Right renal pelvis (tissue), 4 donors: ENCODE measurements at regions not wholly inside any gene's neighbourhood (a gene's known extent, or its start where the extent isn't known, plus 50 kb on each side); places are given as distances from the start of the nearest gene placed in this dataset.

Experiments used
- DNase-seq, 4 donors: peaks; one replicate each; pipeline ENCODE4 v3.0.0-alpha.2; 2013; ENCODE audit warnings: low read depth in 4 of 4, low spot score in 3 of 4, missing footprints in 1 of 4

DNA sequence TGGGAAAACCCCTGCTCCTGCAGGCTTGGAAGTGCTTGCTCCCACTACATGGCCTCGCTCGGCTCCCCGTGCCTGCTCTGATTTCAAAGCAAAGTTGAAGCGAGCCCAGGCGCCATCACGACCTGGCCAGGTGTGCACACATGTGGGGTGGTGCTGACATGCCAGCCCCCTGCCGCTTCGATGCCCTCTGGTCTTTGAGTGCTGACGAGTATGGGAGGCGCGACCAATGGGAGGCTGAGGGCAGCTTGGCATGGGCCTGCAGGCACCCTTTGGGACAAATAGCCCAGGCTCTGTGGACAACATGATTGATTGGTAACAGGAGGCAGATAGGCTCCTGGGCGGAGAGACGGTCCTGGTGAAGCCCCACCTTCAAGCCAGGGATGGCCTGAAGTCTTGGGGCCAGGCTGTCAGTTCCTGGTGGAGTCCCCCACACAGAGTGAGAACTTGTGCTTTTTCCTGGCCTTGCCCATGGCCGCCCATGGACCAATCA, 252.4 kb upstream of the SEMA3A start:
- DNase-seq = no peak

DNA sequence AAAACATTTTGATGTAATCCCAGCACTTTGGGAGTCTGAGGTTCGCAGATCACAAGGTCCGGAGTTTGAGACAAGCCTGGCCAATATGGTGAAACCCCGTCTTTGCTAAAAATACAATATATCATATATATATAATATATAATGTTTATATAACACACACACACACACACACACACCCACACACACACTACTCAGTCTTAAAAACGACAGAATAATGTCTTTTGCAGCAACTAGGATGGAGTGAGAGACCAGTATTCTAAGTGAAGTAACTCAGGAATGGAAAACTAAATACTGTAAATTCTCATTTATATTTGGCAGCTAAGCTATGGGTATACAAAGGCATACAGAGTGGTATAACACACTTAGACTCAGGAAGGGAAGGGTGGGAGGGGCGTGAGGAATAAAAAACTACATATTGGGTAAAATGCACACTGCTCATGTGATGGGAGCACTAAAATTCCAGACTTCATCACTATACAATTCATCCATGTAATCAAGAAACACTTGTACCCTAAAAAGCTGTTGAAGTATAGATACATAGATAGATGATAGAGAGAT, 231.2 kb upstream of the SEMA3A start:
- DNase-seq = no peak

DNA sequence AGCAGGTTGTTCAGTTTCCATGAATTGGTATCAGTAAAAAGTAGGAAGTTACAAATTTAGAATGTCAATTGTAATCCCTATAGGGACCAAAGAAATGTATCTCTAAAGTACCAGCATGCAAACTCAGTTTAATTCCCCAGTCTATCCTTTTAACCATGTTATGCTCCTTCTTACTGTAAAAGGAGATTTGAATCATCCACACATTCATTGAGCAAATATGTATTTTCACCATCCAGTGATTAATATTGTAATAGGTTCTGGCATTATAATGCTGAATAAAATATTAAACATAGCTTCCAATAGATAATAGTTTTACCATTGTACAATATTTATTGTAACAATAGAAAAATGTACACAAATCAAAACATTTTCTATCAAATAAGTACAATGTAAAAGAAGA, 228.2 kb upstream of the SEMA3A start:
- DNase-seq = no peak

DNA sequence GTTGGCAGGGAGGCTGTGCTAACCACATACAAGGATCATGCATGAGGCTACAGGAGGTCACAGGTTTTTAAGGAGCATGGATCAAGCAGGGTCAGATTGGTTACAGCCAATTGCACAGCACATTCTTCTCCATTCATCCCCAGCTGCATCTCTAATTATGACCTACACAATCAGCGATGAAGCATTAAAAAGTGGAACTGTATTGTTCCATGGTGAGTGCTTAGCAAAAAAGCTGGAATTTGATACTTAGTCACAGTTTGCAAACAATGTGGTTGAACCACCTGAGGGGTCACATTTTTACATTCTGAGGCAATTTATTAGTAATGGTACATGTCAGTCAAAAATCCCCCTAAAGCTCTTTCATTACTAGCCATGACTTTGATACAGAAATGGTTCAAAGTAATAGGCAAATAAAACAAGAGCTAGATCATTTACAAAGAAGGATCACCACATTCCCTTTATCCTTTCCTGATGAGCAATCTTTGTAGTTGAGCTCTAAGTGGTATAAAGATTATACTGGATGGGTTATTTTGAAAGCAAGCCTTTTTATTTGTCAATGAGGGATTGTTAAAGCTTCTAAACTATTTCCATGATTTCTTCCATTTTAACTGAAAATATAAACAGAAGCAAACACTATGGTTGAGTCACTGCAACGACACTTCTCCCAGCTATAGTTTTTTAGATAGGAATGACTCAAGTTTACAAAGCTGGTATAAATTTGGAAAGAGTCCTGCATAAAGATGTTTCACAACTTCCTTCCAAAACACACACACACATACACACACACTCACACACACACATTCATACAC, 217.8 kb upstream of the SEMA3A start:
- DNase-seq = no peak

DNA sequence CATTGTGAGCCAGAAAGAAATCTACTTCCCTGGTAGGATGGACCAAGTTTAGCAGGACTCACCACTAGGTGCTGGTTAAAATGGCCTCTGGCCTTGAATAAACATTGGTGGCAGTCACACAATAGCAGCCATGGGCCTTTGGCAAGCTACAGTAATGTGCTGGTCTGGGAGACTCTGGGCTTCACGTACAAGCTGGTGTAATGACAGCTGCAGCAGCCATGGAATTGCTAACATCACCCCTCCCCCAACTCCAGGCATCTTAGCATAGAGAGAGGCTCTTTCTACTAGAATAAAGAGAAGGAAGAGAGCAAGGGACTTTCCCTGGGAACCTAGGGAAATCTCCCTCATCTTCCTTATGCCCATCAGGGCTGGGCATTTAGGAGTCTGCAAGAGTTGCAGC, 205.1 kb upstream of the SEMA3A start:
- DNase-seq = no peak

DNA sequence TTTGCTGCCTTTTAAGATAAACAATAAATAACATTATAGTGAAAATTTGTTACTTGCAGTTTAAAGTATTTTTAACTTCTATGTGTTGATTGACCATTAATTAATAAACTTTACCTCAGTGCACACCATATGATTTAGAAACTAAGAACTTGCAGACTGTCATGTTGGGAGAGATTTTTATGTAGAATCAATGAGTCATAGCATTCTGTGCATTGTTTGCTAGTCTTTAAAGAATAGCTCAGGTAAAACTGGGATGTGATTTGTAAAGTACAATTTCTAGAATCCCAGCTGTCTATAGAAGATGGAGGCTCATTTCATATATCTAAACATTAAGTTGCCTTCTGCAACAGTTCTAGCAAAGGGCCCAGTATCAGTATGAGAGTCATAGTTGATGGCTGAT, 199.6 kb upstream of the SEMA3A start:
- DNase-seq = no peak

DNA sequence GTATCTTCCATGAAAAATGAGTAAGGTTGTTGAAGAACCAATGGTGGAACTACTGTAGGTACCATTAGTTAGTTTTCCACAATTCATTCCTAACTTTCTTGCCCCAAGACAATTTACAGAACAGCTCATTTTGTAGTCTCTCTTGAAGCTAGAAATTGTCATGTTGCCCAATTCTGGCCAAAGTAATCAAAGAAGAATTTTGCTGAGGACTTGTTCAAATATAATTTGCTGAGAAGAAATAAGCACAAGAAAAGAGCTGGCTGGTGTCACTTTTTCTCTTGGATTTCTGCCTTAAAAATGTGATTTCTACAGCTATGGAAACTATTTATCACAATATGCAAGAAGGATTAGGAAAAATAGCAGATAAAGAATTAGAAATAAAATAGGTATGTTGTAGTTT, 199.2 kb upstream of the SEMA3A start:
- no peak for DNase-seq

DNA sequence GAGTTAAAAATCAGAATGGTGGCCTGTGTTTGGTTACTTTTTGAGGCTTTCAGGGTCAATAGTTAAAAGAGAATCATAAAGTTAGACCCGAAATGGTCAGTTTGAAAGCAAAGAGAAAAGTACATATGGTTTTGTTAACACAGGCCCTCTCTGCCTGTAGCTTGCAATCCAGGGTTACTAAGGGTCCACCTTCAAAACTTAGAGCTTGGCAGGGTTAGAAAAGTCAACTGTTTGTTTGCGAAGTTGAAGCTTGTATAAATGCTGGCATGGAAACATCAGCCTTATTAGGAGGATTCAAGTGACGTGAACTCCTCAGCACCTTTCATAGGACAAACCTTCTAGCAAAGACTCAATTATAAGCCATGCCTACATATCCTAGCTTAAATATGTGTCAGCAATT, 196.3 kb upstream of the SEMA3A start:
- no peak for DNase-seq

DNA sequence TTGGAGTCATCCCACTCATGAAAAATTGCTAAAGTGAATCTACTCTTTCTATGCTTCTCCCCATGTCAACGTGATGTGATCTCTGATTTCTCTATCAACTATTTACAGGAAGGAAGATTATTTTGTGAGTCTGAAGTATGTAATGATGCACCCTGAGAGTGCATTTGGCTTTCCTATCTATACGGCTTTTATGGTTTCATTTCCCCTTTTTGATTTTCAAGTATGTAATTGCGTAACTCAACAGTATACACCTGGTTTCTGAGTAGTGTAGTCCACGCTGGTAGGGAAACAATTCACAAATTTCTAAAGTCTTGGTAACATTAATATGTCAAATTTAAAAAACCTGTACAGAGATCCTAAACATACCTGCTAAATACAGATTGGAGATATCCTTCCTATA, 194.7 kb upstream of the SEMA3A start:
- DNase-seq = no peak

DNA sequence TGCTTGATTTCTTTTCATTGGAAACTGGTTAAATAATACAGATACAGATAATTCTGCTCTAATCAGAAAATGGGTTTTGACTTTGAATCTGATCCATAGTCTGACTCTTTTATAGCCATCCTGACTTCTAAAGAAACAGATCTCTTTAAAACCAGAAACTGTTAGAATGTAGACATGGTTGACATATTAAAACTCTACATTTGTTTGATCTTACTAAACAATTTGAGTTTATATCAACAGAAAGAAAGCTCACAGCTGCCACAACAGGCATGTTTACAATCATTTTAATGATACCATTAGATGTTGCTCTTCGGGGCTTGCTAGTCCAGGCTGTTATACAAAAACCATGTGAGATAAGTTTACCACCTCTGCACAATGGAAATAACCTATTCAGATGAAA, 193.0 kb upstream of the SEMA3A start:
- peak in 1 of 4 donors; percentile 5 for DNase-seq

DNA sequence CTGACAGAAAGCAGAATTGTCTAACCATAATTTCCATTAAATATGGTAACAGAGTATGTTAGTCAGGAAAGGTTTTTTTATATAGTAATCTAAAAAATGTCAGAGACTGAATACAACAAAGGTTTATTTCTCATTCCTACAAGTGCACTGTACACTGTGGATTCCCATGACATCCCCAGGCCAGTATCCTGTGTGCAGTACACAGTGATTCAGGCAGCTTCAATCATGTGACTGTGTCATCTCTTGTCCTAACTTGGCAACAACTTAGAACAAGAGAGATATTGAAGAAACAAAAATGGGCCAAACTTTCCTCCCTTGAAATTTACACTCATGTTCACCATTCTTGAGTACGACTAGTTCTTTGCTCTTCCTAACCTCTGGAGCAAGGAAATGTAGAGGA, 189.8 kb upstream of the SEMA3A start:
- no peak for DNase-seq

DNA sequence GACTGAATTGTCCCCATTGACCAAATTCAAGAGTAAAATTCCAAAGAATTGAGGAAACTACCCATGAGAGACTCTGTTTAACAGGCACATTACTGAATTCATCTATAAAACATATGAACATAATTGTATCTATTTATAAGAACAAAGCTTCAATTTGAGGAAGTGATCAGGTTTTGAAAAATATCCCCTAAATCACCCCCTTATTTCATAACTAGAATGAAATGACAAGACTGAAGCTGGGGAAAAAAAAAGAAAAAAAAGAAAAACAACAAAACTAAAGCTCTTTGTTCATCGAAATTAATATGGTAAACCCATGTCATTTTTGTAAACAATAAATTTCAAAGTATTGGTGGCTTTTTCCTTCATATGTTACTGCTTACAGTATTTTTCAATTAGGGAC, 184.9 kb upstream of the SEMA3A start:
- DNase-seq = no peak

DNA sequence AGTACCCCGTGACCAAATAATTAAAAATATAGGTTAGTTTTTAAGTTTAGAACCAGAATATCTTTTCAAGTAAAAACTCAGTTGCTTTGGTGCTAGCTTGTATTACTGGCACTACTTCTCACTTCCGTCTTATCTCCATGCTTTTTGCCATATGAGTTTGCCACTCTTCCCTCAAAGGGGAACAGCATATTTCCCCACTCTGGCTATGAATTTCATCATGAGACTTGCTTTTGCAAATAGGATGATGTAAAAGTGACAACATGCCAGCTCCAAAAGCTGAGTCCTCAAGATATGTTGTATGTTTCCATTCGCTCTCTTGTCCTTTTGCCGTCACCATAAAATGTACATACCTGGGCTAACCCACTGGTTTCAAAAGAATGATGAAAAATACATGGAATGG, 178.1 kb upstream of the SEMA3A start:
- no peak for DNase-seq

DNA sequence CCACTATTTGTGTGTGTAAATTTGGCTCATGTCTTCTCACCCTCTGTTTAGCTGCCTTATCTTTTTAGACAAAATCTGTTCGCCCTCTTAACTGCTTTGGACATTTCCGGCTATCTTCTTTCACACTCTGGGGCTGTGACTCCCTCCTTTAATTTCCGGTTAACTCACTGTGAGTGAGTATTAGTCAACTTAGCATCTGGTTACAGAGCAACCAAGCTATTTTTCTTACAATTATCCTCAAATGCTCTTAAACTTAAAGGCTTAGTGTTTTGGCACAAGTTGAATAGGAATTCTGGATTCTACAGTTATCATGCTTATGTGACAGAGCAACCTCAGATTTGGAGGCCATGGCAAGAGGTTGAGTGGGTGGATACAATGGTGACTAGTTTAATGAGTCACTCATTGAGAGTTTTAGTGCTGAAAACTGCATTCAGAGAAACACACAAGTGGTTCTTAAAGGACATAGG, 177.6 kb upstream of the SEMA3A start:
- no peak for DNase-seq

DNA sequence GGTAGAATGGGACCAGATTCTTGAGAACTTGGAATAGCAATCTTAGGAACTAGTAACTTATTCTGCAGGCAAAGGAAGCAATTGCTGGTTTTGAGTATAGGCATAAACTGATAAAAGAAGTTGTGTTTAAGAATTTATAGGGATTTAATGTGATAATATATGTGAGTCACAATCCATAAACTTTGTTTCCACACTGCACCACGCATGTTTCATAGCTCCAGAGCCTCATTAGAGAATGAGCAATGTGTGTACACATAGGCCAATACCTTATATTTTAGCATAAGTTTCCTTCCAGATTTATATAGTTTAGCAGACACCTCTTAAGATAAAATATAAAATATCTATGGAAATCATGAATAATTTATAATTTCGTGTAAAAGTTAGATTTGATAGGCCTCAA, 175.5 kb upstream of the SEMA3A start:
- DNase-seq = no peak

DNA sequence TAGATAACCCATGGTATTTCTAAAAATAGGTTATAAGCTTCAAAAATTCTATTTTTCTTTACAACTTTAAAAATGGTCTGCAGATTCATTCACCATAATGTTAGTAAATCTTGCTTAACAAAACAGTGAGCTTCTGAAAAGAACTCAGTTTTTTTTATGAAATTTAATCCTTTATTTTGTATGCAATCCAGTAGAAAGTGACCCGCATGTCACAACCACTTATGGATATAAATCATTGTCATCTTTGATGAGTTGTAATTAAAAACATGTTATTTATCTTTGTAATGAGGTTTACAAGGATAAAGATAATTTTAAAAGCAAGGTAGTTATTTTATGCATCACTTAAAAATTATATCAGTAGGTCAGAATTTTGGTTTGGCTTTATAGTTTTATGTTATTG, 173.5 kb upstream of the SEMA3A start:
- DNase-seq = no peak

DNA sequence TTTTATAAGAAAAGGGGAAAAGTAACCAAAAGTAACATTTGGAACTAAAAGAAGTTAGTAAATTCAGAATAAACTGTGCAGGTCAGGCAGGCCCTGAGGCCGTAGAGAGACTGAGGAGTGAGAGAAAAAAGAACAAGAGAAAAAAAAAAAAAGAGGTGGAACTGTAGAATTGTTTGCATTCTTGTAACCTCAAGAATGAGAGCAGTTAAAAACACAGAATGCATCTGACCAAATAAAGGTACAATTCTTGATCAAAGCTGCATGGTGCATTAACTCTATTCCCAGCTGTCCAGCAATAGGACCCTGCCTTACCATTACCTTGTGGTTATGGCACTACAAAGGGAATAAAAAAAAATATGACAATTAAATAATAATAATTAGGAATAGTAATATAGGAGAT, 170.1 kb upstream of the SEMA3A start:
- DNase-seq = no peak

DNA sequence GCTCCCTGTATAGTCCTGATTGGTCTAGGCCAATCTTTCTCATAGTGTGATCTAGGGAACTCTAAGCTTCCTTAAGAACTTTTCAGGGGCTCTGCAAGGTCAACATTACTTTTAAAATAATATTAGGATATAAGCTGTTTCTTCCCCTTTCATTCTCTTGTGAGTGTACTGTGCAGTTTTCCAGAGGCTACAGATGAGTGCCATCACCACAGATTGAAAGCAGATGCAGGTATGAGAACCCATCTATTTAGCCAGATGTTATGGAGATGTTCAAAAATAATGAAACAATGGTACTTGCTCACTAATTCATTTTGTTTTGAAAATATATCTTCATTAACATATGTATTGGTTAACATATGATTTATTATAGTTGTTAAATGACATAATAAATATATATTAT, 169.2 kb upstream of the SEMA3A start:
- no peak for DNase-seq

DNA sequence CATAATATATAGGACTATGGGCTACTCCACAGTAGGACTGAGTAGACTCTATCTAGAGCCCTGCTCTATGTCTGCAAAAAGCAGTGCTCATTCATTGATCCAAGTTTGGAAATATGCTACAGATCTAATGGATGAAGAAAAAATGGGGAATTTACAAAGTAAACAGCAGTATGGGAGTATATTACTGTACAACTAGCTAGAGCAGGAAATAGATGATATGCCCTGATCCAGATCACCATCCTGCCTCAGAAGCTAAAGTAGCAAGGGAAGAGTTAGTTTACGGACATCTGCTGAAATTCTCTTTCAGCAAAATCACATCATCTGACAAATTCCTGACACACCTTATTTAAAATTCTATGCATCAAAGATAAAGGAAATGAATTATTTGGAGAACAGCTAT, 168.2 kb upstream of the SEMA3A start:
- DNase-seq = no peak

DNA sequence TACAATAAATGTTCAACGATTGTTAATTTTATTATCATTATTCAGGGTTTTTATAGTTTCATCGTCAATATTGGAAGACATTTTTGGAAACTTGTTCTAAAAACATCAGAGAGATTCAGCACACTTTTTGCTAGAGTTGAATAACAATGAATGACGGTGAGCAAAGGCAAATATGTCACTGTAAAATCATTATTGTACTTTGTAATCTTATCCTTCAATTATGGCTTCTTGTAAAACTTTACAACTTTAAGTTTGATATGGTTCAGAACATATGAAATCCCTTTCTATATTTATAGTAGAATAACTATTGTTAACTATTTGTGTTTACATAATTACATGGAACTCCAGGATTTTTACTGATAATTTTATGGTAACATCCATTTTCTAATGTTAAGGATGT, 167.8 kb upstream of the SEMA3A start:
- no peak for DNase-seq

DNA sequence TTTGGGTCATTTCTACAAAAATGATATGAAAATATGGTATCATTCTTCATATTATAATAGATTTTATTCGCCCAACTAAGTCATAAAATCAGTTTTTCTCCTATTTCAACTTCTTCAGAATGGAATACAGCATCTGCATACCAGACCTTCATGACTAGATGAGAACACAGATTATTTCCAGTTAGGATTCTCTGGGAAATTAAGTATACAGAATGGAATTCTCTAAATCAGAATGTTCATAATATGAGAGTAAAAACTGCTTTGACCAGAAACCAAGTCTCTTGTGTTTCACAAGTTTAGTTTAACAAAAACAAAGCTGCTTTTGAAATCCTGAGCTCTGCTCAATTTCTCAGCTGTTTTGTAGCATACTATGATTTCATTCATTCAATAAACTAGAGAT, 160.3 kb upstream of the SEMA3A start:
- no peak for DNase-seq

DNA sequence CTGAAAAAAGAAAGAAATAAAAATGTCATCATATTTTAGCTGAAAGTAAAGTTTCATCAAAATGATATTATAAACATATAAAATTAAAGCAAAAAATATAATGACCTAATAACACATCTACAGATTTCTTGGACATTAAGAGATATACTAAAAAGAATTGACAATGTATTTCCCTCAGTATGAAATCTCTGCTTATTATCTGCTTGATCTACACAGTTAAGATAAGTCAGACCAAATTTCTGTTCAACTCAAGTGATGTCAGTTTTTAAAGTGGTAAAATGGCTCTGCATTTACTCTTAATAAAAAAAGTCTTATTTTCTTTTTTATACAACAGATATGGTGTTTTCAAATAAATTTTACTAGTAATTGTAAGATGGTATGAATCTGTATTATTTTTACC, 159.4 kb upstream of the SEMA3A start:
- DNase-seq = no peak

DNA sequence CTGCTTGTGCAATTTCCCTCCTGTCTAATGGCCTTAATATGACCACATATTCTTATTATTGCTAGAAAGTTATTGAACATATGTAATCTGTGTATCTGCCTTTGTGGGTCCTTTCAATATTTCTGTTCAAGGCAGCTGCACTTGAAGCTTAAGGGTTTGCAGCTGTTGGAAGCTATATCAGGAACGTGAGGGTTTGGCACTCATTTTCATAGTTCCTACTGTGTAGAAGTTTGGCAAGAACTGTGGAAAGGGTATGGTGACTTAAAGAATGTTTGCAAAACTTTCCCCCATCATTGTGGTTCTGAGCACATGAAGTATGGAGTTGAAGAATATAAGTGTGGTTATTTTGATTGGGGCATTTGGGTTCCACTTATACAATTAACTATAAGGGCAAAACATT, 144.7 kb upstream of the SEMA3A start:
- no peak for DNase-seq
